Endothelial cell (in vitro differentiated cells): ENCODE measurements at regions not wholly inside any gene's neighbourhood (a gene's known extent, or its start where the extent isn't known, plus 50 kb on each side); places are given as distances from the start of the nearest gene placed in this dataset.
"Not testable (repeated sequence)": the region's sequence is repeated elsewhere in the genome, so short reads cannot be mapped to it uniquely, and the experiment has no call there.

Experiments
- DNase-seq: peaks from one replicate; pipeline ENCODE4 v3.0.0; 2021; ENCODE audit warnings: low spot score
- H3K27ac Mint-ChIP-seq: one replicate; pipeline ENCODE4 v1.8.0; 2021; ENCODE audit warnings: mixed read lengths, inconsistent platforms; ENCODE audit not compliant: unreplicated experiment
- H3K27me3 Mint-ChIP-seq: one replicate; pipeline ENCODE4 v1.8.0; 2021; ENCODE audit warnings: mild to moderate bottlenecking, moderate library complexity, mixed read lengths, inconsistent platforms; ENCODE audit not compliant: unreplicated experiment
- H3K36me3 Mint-ChIP-seq: one replicate; pipeline ENCODE4 v1.8.0; 2021; ENCODE audit warnings: mild to moderate bottlenecking, low read depth, mixed read lengths, inconsistent platforms; ENCODE audit not compliant: unreplicated experiment
- H3K4me1 Mint-ChIP-seq: one replicate; pipeline ENCODE4 v1.8.0; 2021; ENCODE audit warnings: mild to moderate bottlenecking, mixed read lengths, inconsistent platforms; ENCODE audit not compliant: unreplicated experiment
- H3K4me3 Mint-ChIP-seq: one replicate; pipeline ENCODE4 v1.8.0; 2021; ENCODE audit warnings: mild to moderate bottlenecking, mixed read lengths, inconsistent platforms; ENCODE audit not compliant: unreplicated experiment
- H3K9me3 Mint-ChIP-seq: one replicate; pipeline ENCODE4 v1.8.0; 2021; ENCODE audit warnings: mixed read lengths, inconsistent platforms; ENCODE audit not compliant: unreplicated experiment
- TF ChIP-seq, protein P1 (sequence below): fragments of 200-600 bp; sonication (generic); IDR thresholded peaks from one replicate; pipeline ENCODE4 v1.5.0; 2021; ENCODE audit warnings: antibody characterized with exemption; ENCODE audit not compliant: unreplicated experiment

GRCh38 chr6:2597991-2598390, 152.7 kb downstream of the MYLK4 start:
- TF ChIP-seq, protein P1, sequence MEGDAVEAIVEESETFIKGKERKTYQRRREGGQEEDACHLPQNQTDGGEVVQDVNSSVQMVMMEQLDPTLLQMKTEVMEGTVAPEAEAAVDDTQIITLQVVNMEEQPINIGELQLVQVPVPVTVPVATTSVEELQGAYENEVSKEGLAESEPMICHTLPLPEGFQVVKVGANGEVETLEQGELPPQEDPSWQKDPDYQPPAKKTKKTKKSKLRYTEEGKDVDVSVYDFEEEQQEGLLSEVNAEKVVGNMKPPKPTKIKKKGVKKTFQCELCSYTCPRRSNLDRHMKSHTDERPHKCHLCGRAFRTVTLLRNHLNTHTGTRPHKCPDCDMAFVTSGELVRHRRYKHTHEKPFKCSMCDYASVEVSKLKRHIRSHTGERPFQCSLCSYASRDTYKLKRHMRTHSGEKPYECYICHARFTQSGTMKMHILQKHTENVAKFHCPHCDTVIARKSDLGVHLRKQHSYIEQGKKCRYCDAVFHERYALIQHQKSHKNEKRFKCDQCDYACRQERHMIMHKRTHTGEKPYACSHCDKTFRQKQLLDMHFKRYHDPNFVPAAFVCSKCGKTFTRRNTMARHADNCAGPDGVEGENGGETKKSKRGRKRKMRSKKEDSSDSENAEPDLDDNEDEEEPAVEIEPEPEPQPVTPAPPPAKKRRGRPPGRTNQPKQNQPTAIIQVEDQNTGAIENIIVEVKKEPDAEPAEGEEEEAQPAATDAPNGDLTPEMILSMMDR: no peak
- Mint-ChIP-seq H3K4me3 (no peak overlapping the region), H3K4me1 (peaks cover 5% of the 10 kb centered on the region), H3K27me3 (peaks cover 5% of the 10 kb centered on the region), H3K9me3 (no peaks in the 10 kb centered on the region), H3K27ac (no peak overlapping the region), H3K36me3 (no peaks in the 10 kb centered on the region)
- no peak for DNase-seq

DNA sequence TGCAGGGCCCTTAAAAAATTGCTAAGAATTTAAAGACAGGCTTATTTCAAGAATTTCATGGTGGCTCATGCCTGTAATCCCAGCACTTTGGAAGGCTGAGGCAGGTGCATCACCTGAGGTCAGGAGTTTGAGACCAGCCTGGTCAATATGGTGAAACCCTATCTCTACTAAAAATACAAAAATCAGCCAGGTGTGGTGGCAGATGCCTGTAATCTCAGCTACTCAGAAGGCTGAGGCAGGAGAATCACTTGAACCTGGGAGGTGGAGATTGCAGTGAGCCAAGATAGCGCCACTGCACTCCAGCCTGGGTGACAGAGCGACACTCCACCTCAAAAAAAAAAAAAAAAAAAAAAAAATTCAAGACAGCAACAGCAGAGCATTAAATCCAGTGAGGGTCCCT, 153.3 kb downstream of the MYLK4 start:
- not testable (repeated sequence) for H3K36me3 Mint-ChIP-seq

GRCh38 chr6:2596222-2596621, 154.5 kb downstream of the MYLK4 start:
- DNase-seq: peak; percentile 53
- Mint-ChIP-seq H3K9me3 (no peaks in the 10 kb centered on the region), H3K4me3 (no peak overlapping the region), H3K36me3 (no peaks in the 10 kb centered on the region), H3K27ac (no peak overlapping the region), H3K4me1 (peaks cover 4% of the 10 kb centered on the region), H3K27me3 (peaks cover 7% of the 10 kb centered on the region)
- TF ChIP-seq, protein P1: peak; percentile 44

More for the DNA sequence above, 153.3 kb downstream of the MYLK4 start:
- H3K4me1 Mint-ChIP-seq, DNase-seq, H3K4me3 Mint-ChIP-seq, H3K27ac Mint-ChIP-seq, H3K9me3 Mint-ChIP-seq, H3K27me3 Mint-ChIP-seq: not testable (repeated sequence)

- H3K36me3 Mint-ChIP-seq: peaks cover 3% of the 10 kb centered on the region
- no peak overlapping the region for H3K4me3 Mint-ChIP-seq
- no peak overlapping the region for H3K27ac Mint-ChIP-seq
- H3K27me3 Mint-ChIP-seq: peaks cover 7% of the 10 kb centered on the region
- no peak for DNase-seq
- peaks cover 10% of the 10 kb centered on the region for H3K4me1 Mint-ChIP-seq
- H3K9me3 Mint-ChIP-seq: no peaks in the 10 kb centered on the region
- TF ChIP-seq, protein P1: no peak
Measured at GRCh38 chr6:2594868-2595267, 155.9 kb downstream of the MYLK4 start.

- Mint-ChIP-seq H3K4me1 (peaks cover 22% of the 10 kb centered on the region), H3K4me3 (no peak overlapping the region), H3K27me3 (peaks cover 5% of the 10 kb centered on the region), H3K36me3 (peaks cover 5% of the 10 kb centered on the region), H3K27ac (no peak overlapping the region), H3K9me3 (no peaks in the 10 kb centered on the region)
- no peak for DNase-seq
- TF ChIP-seq, protein P1: no peak
Measured at GRCh38 chr6:2593167-2593566, 157.6 kb downstream of the MYLK4 start.
